Spinal cord (tissue), 9 donors: ENCODE measurements at regions not wholly inside any gene's neighbourhood (a gene's known extent, or its start where the extent isn't known, plus 50 kb on each side); places are given as distances from the start of the nearest gene placed in this dataset.

Experiments used
- DNase-seq, 6 donors: peaks; one replicate each; pipeline versions ENCODE4 v3.0.0 to v3.0.0-alpha.2; 2013 to 2015; ENCODE audit warnings: low spot score in 6 of 6, low read depth in 4 of 6
- H3K27ac ChIP-seq: one replicate; pipeline ENCODE4 v1.5.1; 2013; ENCODE audit warnings: low read depth, low read length, control low read depth
- H3K27me3 ChIP-seq: one replicate; pipeline ENCODE4 v1.6.1; 2013; ENCODE audit warnings: low read length; ENCODE audit not compliant: control insufficient read depth, insufficient read depth
- H3K36me3 ChIP-seq: one replicate; pipeline ENCODE4 v1.6.1; 2013; ENCODE audit warnings: low read length; ENCODE audit not compliant: control insufficient read depth, insufficient read depth
- H3K4me1 ChIP-seq: one replicate; pipeline ENCODE4 v1.6.1; 2013; ENCODE audit warnings: low read length; ENCODE audit not compliant: control insufficient read depth, insufficient read depth
- H3K4me3 ChIP-seq: one replicate; pipeline ENCODE4 v1.5.1; 2013; ENCODE audit warnings: low read depth, low read length, control low read depth
- H3K9me3 ChIP-seq: one replicate; pipeline ENCODE4 v1.6.1; 2013; ENCODE audit warnings: low read length; ENCODE audit not compliant: control insufficient read depth, insufficient read depth
- WGBS: methylation state at CpG from one replicate; pipeline ENCODE4 v1.1.5; 2013; ENCODE audit warnings: missing lambda C conversion rate; ENCODE audit not compliant: insufficient coverage; 5-methylcytosine and 5-hydroxymethylcytosine counted together
- donor health status: healthy.

- Histone ChIP-seq H3K27me3 (no peaks in the 10 kb centered on the region), H3K27ac (no peak overlapping the region), H3K36me3 (no peaks in the 10 kb centered on the region), H3K4me1 (no peaks in the 10 kb centered on the region), H3K4me3 (no peak overlapping the region), H3K9me3 (no peaks in the 10 kb centered on the region)
- WGBS = 80% methylated on average over 1 of the region's 4 CpGs
- no peak for DNase-seq
These were observed 500.1 kb upstream of the MARCKS start for GRCh38 chr6:113357041-113357440.

- no peak for DNase-seq
- H3K4me1 ChIP-seq = no peaks in the 10 kb centered on the region
- H3K9me3 ChIP-seq = no peaks in the 10 kb centered on the region
- no peak overlapping the region for H3K27ac ChIP-seq
- H3K4me3 ChIP-seq = no peak overlapping the region
- WGBS = no CpG with 5 or more reads among the region's 3 CpGs
- H3K27me3 ChIP-seq = no peaks in the 10 kb centered on the region
- no peaks in the 10 kb centered on the region for H3K36me3 ChIP-seq
These were observed 499.0 kb upstream of the MARCKS start for GRCh38 chr6:113358063-113358583.

- Histone ChIP-seq H3K9me3 (no peaks in the 10 kb centered on the region), H3K27ac (no peak overlapping the region), H3K36me3 (no peaks in the 10 kb centered on the region), H3K4me3 (no peak overlapping the region), H3K4me1 (no peaks in the 10 kb centered on the region), H3K27me3 (no peaks in the 10 kb centered on the region)
- peak in 1 of 6 donors; percentile 26 for DNase-seq
- WGBS = 94% methylated on average over 2 of the region's 5 CpGs
These were observed 497.7 kb upstream of the MARCKS start for GRCh38 chr6:113359155-113360140.

DNA sequence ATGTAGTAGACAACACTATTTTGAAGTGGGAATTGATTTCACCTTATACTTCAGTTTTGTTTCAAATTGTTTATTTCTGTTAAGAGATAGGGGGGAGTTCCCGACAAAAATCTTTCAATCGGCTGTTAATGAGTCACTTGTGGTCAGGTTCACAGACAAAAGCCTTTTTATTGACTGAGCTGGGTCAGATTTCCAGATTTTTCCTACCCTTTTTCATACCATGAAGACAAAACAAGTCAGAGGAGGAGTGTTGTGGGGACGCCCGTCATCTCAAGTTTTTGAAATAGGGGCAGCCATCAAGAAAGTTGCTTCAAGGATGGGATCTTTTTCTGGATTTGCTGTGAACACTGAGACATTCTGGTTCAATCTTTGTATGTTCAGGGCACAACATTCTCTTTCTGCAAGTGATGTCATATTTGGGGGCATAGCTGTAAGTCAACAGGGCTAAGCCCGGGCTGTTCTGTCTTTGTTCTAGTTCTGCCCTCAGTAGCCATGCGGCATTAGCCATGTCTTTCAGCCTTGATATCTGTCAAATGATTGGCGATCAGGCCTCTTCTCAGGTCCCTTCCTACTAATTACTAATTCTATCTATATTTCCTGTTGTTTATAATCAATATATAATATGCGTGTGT, 496.0 kb upstream of the MARCKS start:
- no peak for DNase-seq
- no peak overlapping the region for H3K4me3 ChIP-seq
- H3K9me3 ChIP-seq = no peaks in the 10 kb centered on the region
- WGBS = 75% methylated on average over 1 of the region's 8 CpGs
- H3K27ac ChIP-seq = no peak overlapping the region
- H3K36me3 ChIP-seq = no peaks in the 10 kb centered on the region
- no peaks in the 10 kb centered on the region for H3K27me3 ChIP-seq
- H3K4me1 ChIP-seq = no peaks in the 10 kb centered on the region

DNA sequence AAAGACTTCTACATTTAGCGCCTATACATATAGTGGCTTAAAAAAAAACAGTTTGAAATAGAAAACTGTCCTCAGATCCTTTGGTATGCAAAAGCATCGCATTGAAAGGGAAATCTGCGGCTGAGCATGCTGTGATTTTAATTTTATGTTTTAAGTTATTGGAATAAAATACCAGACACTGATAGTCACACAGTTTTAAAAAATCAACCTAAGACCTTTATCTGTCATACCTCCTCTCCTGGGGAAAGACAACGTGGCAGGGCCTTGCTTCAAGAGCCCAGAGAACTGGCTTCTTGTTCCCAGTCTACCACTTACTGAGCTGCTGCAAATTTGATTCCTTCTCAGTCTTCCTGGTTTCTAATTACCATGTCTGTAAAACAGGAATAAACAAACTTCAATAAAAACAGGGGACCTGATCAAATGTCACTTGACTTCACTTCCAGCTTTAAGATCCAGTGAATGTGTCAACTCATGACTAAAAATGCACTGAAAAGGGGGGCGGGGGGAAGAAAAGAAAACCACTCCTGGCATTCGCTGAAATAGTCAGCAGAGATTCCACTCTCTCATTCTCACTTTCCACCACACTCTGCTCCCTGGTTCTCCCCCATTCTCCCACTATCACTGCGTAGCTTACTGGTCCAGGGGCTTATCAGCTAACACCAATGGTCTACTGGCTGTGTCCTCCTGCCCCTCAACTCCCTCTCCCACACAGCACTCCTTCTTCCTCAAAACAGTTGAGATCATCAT, 494.7 kb upstream of the MARCKS start:
- DNase-seq = no peak
- WGBS = 59% methylated on average over 3 of the region's 7 CpGs
- H3K4me3 ChIP-seq = no peak overlapping the region
- no peak overlapping the region for H3K27ac ChIP-seq
- no peaks in the 10 kb centered on the region for H3K4me1 ChIP-seq
- H3K27me3 ChIP-seq = no peaks in the 10 kb centered on the region
- no peaks in the 10 kb centered on the region for H3K36me3 ChIP-seq
- no peaks in the 10 kb centered on the region for H3K9me3 ChIP-seq

- WGBS = no CpG with 5 or more reads among the region's 4 CpGs
- no peaks in the 10 kb centered on the region for H3K4me1 ChIP-seq
- H3K36me3 ChIP-seq = no peaks in the 10 kb centered on the region
- no peak overlapping the region for H3K4me3 ChIP-seq
- H3K27ac ChIP-seq = no peak overlapping the region
- no peaks in the 10 kb centered on the region for H3K27me3 ChIP-seq
- DNase-seq = no peak
- H3K9me3 ChIP-seq = no peaks in the 10 kb centered on the region
These were observed 493.9 kb upstream of the MARCKS start for GRCh38 chr6:113363048-113363798.

DNA sequence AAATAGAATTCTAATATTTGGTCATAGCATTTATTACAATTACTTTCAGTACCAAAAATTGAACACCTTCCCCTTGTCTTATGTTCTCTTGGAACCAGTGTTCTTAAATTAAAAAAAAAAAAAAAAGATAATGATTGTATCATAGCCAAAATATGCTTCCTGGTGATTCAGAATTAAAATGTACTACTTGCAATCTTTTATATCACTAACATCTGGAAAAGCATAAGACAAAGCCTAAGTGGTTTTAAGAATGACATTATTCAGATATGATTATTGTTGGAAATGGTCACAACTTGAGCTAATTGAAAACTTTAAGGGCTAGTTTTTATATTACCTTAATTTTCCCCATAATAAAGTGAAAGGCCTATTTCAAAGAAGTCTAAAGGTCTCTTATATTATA, 493.3 kb upstream of the MARCKS start:
- Histone ChIP-seq H3K27ac (no peak overlapping the region), H3K4me3 (no peak overlapping the region), H3K27me3 (no peaks in the 10 kb centered on the region), H3K9me3 (no peaks in the 10 kb centered on the region), H3K36me3 (no peaks in the 10 kb centered on the region), H3K4me1 (no peaks in the 10 kb centered on the region)
- no peak for DNase-seq

GRCh38 chr6:113364766-113365165, 492.4 kb upstream of the MARCKS start:
- no peaks in the 10 kb centered on the region for H3K36me3 ChIP-seq
- WGBS = 100% methylated on average over 1 of the region's 3 CpGs
- no peaks in the 10 kb centered on the region for H3K27me3 ChIP-seq
- H3K27ac ChIP-seq = no peak overlapping the region
- no peaks in the 10 kb centered on the region for H3K4me1 ChIP-seq
- DNase-seq = no peak
- H3K9me3 ChIP-seq = no peaks in the 10 kb centered on the region
- H3K4me3 ChIP-seq = no peak overlapping the region

- Histone ChIP-seq H3K27ac (no peak overlapping the region), H3K36me3 (no peaks in the 10 kb centered on the region), H3K4me3 (no peak overlapping the region), H3K4me1 (no peaks in the 10 kb centered on the region), H3K27me3 (no peaks in the 10 kb centered on the region), H3K9me3 (no peaks in the 10 kb centered on the region)
- no peak for DNase-seq
- 100% methylated on average over 2 of the region's 2 CpGs for WGBS
These were observed 492.0 kb upstream of the MARCKS start for GRCh38 chr6:113365191-113365590.
